ENCODE measurements at regions not wholly inside any gene's neighbourhood (a gene's known extent, or its start where the extent isn't known, plus 50 kb on each side); places are given as distances from the start of the nearest gene placed in this dataset.

GRCh38 chr19:31988256-31988655 is 357.2 kb upstream of the ZNF507 start:
- POLR2A ChIA-PET, result no interaction called here
- TF ChIP-seq RARB (CRISPR knock-in tag; IDR thresholded peaks at IDR 0.05) (no peak), ZFP36 (IDR thresholded peaks at IDR 0.05; ENCODE audit: borderline replicate concordance, partially characterized antibody) (no peak), E2F6 (IDR thresholded peaks at IDR 0.05; ENCODE audit: borderline replicate concordance, low read depth) (no peak), ZC3H11A (IDR thresholded peaks at IDR 0.05) (no peak), POLR2AphosphoS2 (conservative IDR thresholded peaks at IDR 0.05; ENCODE audit: low read length) (no peak), CBX8 (IDR thresholded peaks at IDR 0.05) (no peak), HMGXB4 (CRISPR knock-in tag; IDR thresholded peaks at IDR 0.05; ENCODE audit: borderline replicate concordance) (no peak), KDM5A (IDR thresholded peaks at IDR 0.05) (no peak), REST (IDR thresholded peaks at IDR 0.05) (no peak), HOXB5 (CRISPR knock-in tag; IDR thresholded peaks at IDR 0.05) (no peak), CBX2 (IDR thresholded peaks at IDR 0.05; ENCODE audit: borderline replicate concordance, low read depth) (no peak), USF2 (IDR thresholded peaks at IDR 0.05) (no peak), NPAS2 (CRISPR knock-in tag; IDR thresholded peaks at IDR 0.05; ENCODE audit: borderline replicate concordance) (no peak), ATOH8 (CRISPR knock-in tag; IDR thresholded peaks at IDR 0.05; ENCODE audit: low read depth) (no peak), PHF8 (IDR thresholded peaks at IDR 0.05; ENCODE audit: borderline replicate concordance, low read depth) (no peak), SMC3 (IDR thresholded peaks at IDR 0.05) (no peak)

GRCh38 chr19:31991984-31992655 is 353.3 kb upstream of the ZNF507 start:
- WGBS (ENCODE audit: missing lambda C conversion rate), result 21% methylated on average over 16 of the region's 16 CpGs
- TF ChIP-seq HMGXB4 (CRISPR knock-in tag; IDR thresholded peaks at IDR 0.05; ENCODE audit: borderline replicate concordance), result no peak
- TF ChIP-seq GATA3 (IDR thresholded peaks at IDR 0.05; ENCODE audit: borderline replicate concordance), result no peak
- no peak for TF ChIP-seq ATOH8 (CRISPR knock-in tag; IDR thresholded peaks at IDR 0.05; ENCODE audit: low read depth)
- TF ChIP-seq MAZ (IDR thresholded peaks at IDR 0.05; ENCODE audit: borderline replicate concordance, low read depth, low read length), result no peak
- TF ChIP-seq KDM5A (IDR thresholded peaks at IDR 0.05), result no peak
- TF ChIP-seq POLR2AphosphoS2 (conservative IDR thresholded peaks at IDR 0.05; ENCODE audit: low read length), result no peak
- TF ChIP-seq EHMT2 (IDR thresholded peaks at IDR 0.05; ENCODE audit: low read depth), result no peak
- TF ChIP-seq USF2 (IDR thresholded peaks at IDR 0.05), result no peak
- TF ChIP-seq E2F6 (IDR thresholded peaks at IDR 0.05; ENCODE audit: borderline replicate concordance, low read depth), result no peak
- no peak for DNase-seq (ENCODE audit: low read depth in 1 of 2, low spot score in 1 of 2)
- ChIA-PET POLR2A (no interaction called here), CTCF (no interaction called here)
- peaks cover 6% of the 10 kb centered on the region; the same call in 1 of the 3 replicates for H3K9me3 ChIP-seq
- no peak overlapping the region for H3K4me3 ChIP-seq
- no peak overlapping the region for H3K27ac ChIP-seq
- FAIRE-seq, result no peak
- ATAC-seq, result no peak
- no peak overlapping the region for H3K4me2 ChIP-seq
- no peaks in the 10 kb centered on the region for H3K4me1 ChIP-seq

More at GRCh38 chr19:31988256-31988655, 357.2 kb upstream of the ZNF507 start:
- CTCF ChIA-PET, result interaction anchor here (1.2 kb wide), 1 partner anchor 17 kb away, joined by 3 read pairs; no protein-coding TSS in a partner anchor
- Histone ChIP-seq H3K9me3 (peaks cover 8% of the 10 kb centered on the region; the same call in 2 of the 3 replicates), H3K4me3 (no peak overlapping the region), H3K27ac (no peak overlapping the region), H3K4me2 (no peak overlapping the region), H3K4me1 (no peaks in the 10 kb centered on the region)
- WGBS (ENCODE audit: missing lambda C conversion rate), result 4% methylated on average over 2 of the region's 2 CpGs
- DNase-seq (ENCODE audit: low read depth in 1 of 2, low spot score in 1 of 2) (no peak), ATAC-seq (no peak), FAIRE-seq (peak; percentile 54)

Measured in A549 (cell line).